Neural progenitor cell (in vitro differentiated cells): ENCODE measurements at regions not wholly inside any gene's neighbourhood (a gene's known extent, or its start where the extent isn't known, plus 50 kb on each side); places are given as distances from the start of the nearest gene placed in this dataset.

Experiments used
- CTCF ChIP-seq: fragments of 200-600 bp; sonication (generic); IDR thresholded peaks from 2 replicates; pipeline ENCODE4 v1.5.1; 2017; ENCODE audit warnings: antibody characterized with exemption, mild to moderate bottlenecking
- EZH2 ChIP-seq: fragments of 200-600 bp; sonication (generic); IDR thresholded peaks from 2 replicates; pipeline ENCODE4 v1.6.1; 2017; ENCODE audit warnings: antibody characterized with exemption, mild to moderate bottlenecking, moderate library complexity

GRCh38 chr6:8821981-8822381, 386.6 kb upstream of the SLC35B3 start:
- TF ChIP-seq CTCF (no peak), EZH2 (no peak)
